ENCODE measurements at regions not wholly inside any gene's neighbourhood (a gene's known extent, or its start where the extent isn't known, plus 50 kb on each side); places are given as distances from the start of the nearest gene placed in this dataset.

- TF ChIP-seq, protein P1, sequence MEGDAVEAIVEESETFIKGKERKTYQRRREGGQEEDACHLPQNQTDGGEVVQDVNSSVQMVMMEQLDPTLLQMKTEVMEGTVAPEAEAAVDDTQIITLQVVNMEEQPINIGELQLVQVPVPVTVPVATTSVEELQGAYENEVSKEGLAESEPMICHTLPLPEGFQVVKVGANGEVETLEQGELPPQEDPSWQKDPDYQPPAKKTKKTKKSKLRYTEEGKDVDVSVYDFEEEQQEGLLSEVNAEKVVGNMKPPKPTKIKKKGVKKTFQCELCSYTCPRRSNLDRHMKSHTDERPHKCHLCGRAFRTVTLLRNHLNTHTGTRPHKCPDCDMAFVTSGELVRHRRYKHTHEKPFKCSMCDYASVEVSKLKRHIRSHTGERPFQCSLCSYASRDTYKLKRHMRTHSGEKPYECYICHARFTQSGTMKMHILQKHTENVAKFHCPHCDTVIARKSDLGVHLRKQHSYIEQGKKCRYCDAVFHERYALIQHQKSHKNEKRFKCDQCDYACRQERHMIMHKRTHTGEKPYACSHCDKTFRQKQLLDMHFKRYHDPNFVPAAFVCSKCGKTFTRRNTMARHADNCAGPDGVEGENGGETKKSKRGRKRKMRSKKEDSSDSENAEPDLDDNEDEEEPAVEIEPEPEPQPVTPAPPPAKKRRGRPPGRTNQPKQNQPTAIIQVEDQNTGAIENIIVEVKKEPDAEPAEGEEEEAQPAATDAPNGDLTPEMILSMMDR (IDR thresholded peaks at IDR 0.05 in 2 of 3, conservative IDR thresholded peaks at IDR 0.05 in 1 of 3; ENCODE audit: insufficient read depth in 2 of 3, low read depth in 1 of 3, low read length in 3 of 3) = no peak
- no peak for TF ChIP-seq ZBTB8A (IDR thresholded peaks at IDR 0.05; ENCODE audit: partially characterized antibody)
- no peak for TF ChIP-seq HDAC6 (IDR thresholded peaks at IDR 0.05; ENCODE audit: low read depth, low read length)
- TF ChIP-seq ZC3H11A (IDR thresholded peaks at IDR 0.05; ENCODE audit: low read depth, low read length) = no peak
- TF ChIP-seq ZSCAN29 (IDR thresholded peaks at IDR 0.05) = no peak
- no peak for TF ChIP-seq TGIF2 (CRISPR knock-in tag; IDR thresholded peaks at IDR 0.05)
- TF ChIP-seq POLR3A (IDR thresholded peaks at IDR 0.05; ENCODE audit: borderline replicate concordance, extremely low read depth, insufficient read depth, insufficient read length) = no peak
These were observed 207.0 kb upstream of the CXCR4 start for GRCh38 chr2:136324966-136325365.
